ENCODE measurements at regions not wholly inside any gene's neighbourhood (a gene's known extent, or its start where the extent isn't known, plus 50 kb on each side); places are given as distances from the start of the nearest gene placed in this dataset.

DNA sequence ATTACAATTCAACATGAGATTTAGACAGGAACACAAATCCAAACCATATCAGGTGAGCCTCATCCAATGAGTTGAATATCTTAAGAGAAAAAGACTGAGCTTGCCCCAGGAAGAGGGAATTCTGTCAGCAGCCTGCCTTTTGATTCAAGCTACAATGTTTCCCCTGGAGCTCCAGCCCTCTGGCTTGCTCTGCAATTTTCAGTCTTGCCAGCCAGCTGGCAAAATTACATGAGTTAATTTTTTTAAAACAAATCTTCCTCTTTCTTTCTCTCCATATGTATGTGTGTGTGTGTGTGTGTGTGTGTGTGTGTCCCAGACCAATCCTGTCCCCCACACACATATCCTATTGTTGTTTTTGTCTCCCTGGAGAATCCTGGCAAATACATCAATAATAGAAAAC, 313.2 kb downstream of the CDH10 start:
- DNase-seq = no peak
- POLR2A ChIA-PET = no interaction called here
- no peaks in the 10 kb centered on the region for H3K4me1 Mint-ChIP-seq (ENCODE audit: low read depth, unreplicated experiment)
- TF ChIP-seq, protein P1, sequence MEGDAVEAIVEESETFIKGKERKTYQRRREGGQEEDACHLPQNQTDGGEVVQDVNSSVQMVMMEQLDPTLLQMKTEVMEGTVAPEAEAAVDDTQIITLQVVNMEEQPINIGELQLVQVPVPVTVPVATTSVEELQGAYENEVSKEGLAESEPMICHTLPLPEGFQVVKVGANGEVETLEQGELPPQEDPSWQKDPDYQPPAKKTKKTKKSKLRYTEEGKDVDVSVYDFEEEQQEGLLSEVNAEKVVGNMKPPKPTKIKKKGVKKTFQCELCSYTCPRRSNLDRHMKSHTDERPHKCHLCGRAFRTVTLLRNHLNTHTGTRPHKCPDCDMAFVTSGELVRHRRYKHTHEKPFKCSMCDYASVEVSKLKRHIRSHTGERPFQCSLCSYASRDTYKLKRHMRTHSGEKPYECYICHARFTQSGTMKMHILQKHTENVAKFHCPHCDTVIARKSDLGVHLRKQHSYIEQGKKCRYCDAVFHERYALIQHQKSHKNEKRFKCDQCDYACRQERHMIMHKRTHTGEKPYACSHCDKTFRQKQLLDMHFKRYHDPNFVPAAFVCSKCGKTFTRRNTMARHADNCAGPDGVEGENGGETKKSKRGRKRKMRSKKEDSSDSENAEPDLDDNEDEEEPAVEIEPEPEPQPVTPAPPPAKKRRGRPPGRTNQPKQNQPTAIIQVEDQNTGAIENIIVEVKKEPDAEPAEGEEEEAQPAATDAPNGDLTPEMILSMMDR (IDR thresholded peaks at IDR 0.05; ENCODE audit: insufficient read depth in 1 of 2, low read depth in 1 of 2, low read length in 1 of 2, severe bottlenecking in 1 of 2, unreplicated experiment in 1 of 2) = no peak
- H3K4me3 ChIP-seq (ENCODE audit: low read depth, low read length) = no peak overlapping the region
- no peaks in the 10 kb centered on the region for H3K36me3 ChIP-seq (ENCODE audit: control insufficient read depth, insufficient read depth, low read length)
- H3K27me3 ChIP-seq (replicated peaks; ENCODE audit: control insufficient read depth, insufficient read depth, low read length) = no peaks in the 10 kb centered on the region
- H3K27ac Mint-ChIP-seq (ENCODE audit: unreplicated experiment) = no peak overlapping the region
- no TSS peak for BruUV-seq (replicated peaks)
- no peaks in the 10 kb centered on the region for H3K4me1 ChIP-seq
- H3K4me3 Mint-ChIP-seq (ENCODE audit: unreplicated experiment) = no peak overlapping the region
- no peaks in the 10 kb centered on the region for H3K36me3 Mint-ChIP-seq (ENCODE audit: insufficient read depth, unreplicated experiment)
- intact Hi-C loops (cut with micrococcal nuclease; ENCODE audit: unreplicated experiment) = no loop called here
- no peaks in the 10 kb centered on the region for H3K9me3 ChIP-seq
- no peaks in the 10 kb centered on the region for H3K9me3 Mint-ChIP-seq (ENCODE audit: unreplicated experiment)
- CTCF ChIA-PET = no interaction called here
- H3K27me3 Mint-ChIP-seq (ENCODE audit: insufficient read depth, unreplicated experiment) = peaks cover 6% of the 10 kb centered on the region

DNA sequence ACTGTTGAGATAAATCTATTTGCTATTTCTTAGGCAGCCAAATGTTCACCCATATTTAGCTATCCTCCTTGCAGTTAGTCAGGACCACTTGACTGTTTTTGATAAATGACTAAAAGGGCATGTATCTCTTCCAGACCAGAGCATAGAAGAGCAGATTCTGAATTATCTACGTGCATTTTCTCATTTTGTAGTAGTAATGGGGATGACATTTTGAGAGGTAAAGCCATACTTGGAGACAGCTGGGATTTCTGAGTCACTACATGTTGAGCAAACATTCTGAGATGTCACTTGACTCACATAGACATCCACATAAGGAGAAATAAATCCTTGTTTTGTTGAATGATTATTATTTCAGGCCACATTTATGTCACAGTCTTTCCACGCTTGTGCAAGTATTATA, 297.6 kb downstream of the CDH10 start:
- intact Hi-C loops (cut with micrococcal nuclease; ENCODE audit: unreplicated experiment) = no loop called here
- no peak overlapping the region for H3K4me3 ChIP-seq (ENCODE audit: low read depth, low read length)
- POLR2A ChIA-PET = no interaction called here
- no peaks in the 10 kb centered on the region for H3K9me3 Mint-ChIP-seq (ENCODE audit: unreplicated experiment)
- BruUV-seq (replicated peaks) = no TSS peak
- CTCF ChIA-PET = no interaction called here
- H3K4me1 ChIP-seq = no peaks in the 10 kb centered on the region
- no peaks in the 10 kb centered on the region for H3K36me3 ChIP-seq (ENCODE audit: control insufficient read depth, insufficient read depth, low read length)
- H3K4me3 Mint-ChIP-seq (ENCODE audit: unreplicated experiment) = no peak overlapping the region
- H3K9me3 ChIP-seq = no peaks in the 10 kb centered on the region
- H3K27me3 Mint-ChIP-seq (ENCODE audit: insufficient read depth, unreplicated experiment) = peaks cover 14% of the 10 kb centered on the region
- TF ChIP-seq, protein P1 (IDR thresholded peaks at IDR 0.05; ENCODE audit: insufficient read depth in 1 of 2, low read depth in 1 of 2, low read length in 1 of 2, severe bottlenecking in 1 of 2, unreplicated experiment in 1 of 2) = no peak
- no peak for DNase-seq
- no peaks in the 10 kb centered on the region for H3K36me3 Mint-ChIP-seq (ENCODE audit: insufficient read depth, unreplicated experiment)
- no peaks in the 10 kb centered on the region for H3K4me1 Mint-ChIP-seq (ENCODE audit: low read depth, unreplicated experiment)
- H3K27me3 ChIP-seq (replicated peaks; ENCODE audit: control insufficient read depth, insufficient read depth, low read length) = no peaks in the 10 kb centered on the region
- H3K27ac Mint-ChIP-seq (ENCODE audit: unreplicated experiment) = no peak overlapping the region

DNA sequence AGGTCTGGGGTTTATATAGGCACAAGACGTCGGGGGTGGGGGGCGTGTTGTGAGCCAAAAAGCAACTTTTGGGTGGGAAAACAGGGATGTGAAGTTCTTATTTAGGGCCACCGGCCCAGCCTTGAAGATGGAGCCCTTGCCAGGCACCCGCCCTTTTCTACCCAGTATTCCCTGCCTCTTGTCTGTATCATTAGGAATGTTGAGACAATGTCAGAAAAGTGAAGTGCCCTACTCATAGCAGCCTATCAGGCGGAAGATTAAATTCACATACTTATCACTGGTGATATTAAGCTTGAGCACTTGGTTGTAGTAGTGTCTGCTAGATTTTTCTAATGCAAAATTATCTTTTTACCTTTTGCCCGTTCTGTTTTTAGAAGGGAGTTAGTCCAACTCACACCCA, 293.5 kb downstream of the CDH10 start:
- DNase-seq = no peak
- no peaks in the 10 kb centered on the region for H3K4me1 ChIP-seq
- Mint-ChIP-seq H3K4me3 (ENCODE audit: unreplicated experiment) (no peak overlapping the region), H3K4me1 (ENCODE audit: low read depth, unreplicated experiment) (no peaks in the 10 kb centered on the region), H3K27ac (ENCODE audit: unreplicated experiment) (no peak overlapping the region), H3K36me3 (ENCODE audit: insufficient read depth, unreplicated experiment) (no peaks in the 10 kb centered on the region), H3K27me3 (ENCODE audit: insufficient read depth, unreplicated experiment) (peaks cover 14% of the 10 kb centered on the region), H3K9me3 (ENCODE audit: unreplicated experiment) (no peaks in the 10 kb centered on the region)
- intact Hi-C loops (cut with micrococcal nuclease; ENCODE audit: unreplicated experiment) = no loop called here
- TF ChIP-seq, protein P1 (IDR thresholded peaks at IDR 0.05; ENCODE audit: insufficient read depth in 1 of 2, low read depth in 1 of 2, low read length in 1 of 2, severe bottlenecking in 1 of 2, unreplicated experiment in 1 of 2) = no peak
- no peaks in the 10 kb centered on the region for H3K36me3 ChIP-seq (ENCODE audit: control insufficient read depth, insufficient read depth, low read length)
- no TSS peak for BruUV-seq (replicated peaks)
- CTCF ChIA-PET = no interaction called here
- no peak overlapping the region for H3K4me3 ChIP-seq (ENCODE audit: low read depth, low read length)
- no peaks in the 10 kb centered on the region for H3K9me3 ChIP-seq
- POLR2A ChIA-PET = no interaction called here
- no peaks in the 10 kb centered on the region for H3K27me3 ChIP-seq (replicated peaks; ENCODE audit: control insufficient read depth, insufficient read depth, low read length)

Measured in Caco-2 (cell line).